ENCODE measurements at regions not wholly inside any gene's neighbourhood (a gene's known extent, or its start where the extent isn't known, plus 50 kb on each side); places are given as distances from the start of the nearest gene placed in this dataset.

- Histone ChIP-seq H3K4me1 (peaks cover 8% of the 10 kb centered on the region), H3K36me3 (no peaks in the 10 kb centered on the region), H3K4me3 (no peak overlapping the region), H3K9me3 (no peaks in the 10 kb centered on the region), H3K27ac (no peak overlapping the region), H3K27me3 (no peaks in the 10 kb centered on the region), H4K20me1 (no peaks in the 10 kb centered on the region), H3K9ac (no peak overlapping the region), H3K4me2 (no peak overlapping the region)
- TF ChIP-seq Cebpa-rat (IDR thresholded peaks at IDR 0.05), result no peak
These were observed 197.1 kb downstream of the KCNJ2 start for GRCh38 chr17:70366386-70366785.

DNA sequence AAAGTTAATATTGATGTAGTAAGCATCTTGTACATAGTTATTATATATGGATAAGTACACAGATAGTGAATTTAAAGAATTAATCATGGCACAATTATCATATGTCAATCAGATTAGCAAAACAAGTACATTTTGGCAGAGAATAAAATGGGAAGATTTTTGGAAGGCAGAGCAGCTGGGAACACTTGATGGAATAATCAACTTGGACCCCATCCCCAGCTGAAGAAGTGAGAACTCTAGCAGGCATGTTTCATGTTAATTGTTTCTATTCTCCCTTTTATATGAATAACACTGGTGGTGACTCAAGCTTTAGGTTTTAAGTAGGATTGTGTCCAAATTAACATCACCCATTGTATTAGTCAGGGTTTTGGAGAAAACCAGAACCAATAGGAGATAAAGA, 198.7 kb downstream of the KCNJ2 start:
- Histone ChIP-seq H3K27ac (no peak overlapping the region), H3K27me3 (no peaks in the 10 kb centered on the region), H3K4me2 (no peak overlapping the region), H4K20me1 (no peaks in the 10 kb centered on the region), H3K36me3 (no peaks in the 10 kb centered on the region), H3K4me1 (peaks cover 8% of the 10 kb centered on the region), H3K9me3 (no peaks in the 10 kb centered on the region), H3K9ac (no peak overlapping the region), H3K4me3 (no peak overlapping the region)
- no peak for TF ChIP-seq Cebpa-rat (IDR thresholded peaks at IDR 0.05)

DNA sequence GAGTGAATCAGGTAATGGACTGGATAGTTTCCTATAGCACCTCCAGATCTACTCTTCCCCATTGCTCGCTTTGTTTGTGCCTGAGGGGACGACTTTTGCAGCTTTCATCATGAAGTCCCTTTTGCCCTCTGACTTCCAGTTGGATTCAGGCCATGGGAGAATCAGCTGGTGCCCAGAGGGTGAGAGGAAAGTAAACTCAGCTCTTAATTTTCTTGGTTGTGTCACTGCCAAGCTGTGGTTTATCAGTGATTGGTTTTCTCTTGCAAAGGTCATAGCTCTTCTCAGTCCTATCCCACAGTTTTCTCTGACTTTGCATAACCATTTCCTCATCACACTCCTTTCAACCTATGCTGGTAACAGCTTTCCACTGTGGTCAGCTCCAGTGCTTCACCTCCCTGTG, 200.1 kb downstream of the KCNJ2 start:
- H3K4me2 ChIP-seq, result no peak overlapping the region
- H3K4me1 ChIP-seq, result peaks cover 8% of the 10 kb centered on the region
- no peak overlapping the region for H3K27ac ChIP-seq
- no peaks in the 10 kb centered on the region for H3K27me3 ChIP-seq
- no peaks in the 10 kb centered on the region for H3K36me3 ChIP-seq
- H3K9ac ChIP-seq, result no peak overlapping the region
- H3K9me3 ChIP-seq, result no peaks in the 10 kb centered on the region; the same call in 1 of the 2 replicates
- H4K20me1 ChIP-seq, result no peaks in the 10 kb centered on the region
- TF ChIP-seq Cebpa-rat (IDR thresholded peaks at IDR 0.05), result no peak
- no peak overlapping the region for H3K4me3 ChIP-seq

DNA sequence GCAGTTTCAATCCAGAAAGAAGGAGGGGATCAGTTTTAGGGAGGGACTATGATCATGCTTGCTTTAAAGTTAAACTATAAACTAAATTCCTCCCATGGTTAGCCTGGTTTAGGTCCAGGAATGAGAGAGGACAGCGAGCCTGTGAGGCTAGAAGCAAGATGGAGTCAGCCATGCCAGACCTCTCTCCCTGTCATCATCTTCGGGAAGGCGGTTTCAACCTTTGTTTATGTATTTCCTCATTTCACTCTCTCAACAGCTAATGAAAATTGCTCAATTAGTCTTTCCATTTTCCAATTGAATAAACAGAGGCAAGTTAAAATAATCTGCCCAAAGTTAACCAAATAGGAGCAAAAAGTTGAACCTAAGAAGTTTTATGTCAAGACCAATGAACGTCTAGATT, 201.5 kb downstream of the KCNJ2 start:
- Histone ChIP-seq H3K4me1 (no peaks in the 10 kb centered on the region), H3K9ac (no peak overlapping the region), H3K36me3 (no peaks in the 10 kb centered on the region), H4K20me1 (no peaks in the 10 kb centered on the region), H3K9me3 (no peaks in the 10 kb centered on the region; the same call in 1 of the 2 replicates), H3K4me2 (no peak overlapping the region), H3K4me3 (no peak overlapping the region), H3K27ac (no peak overlapping the region), H3K27me3 (no peaks in the 10 kb centered on the region)
- TF ChIP-seq Cebpa-rat (IDR thresholded peaks at IDR 0.05), result no peak

GRCh38 chr17:70373369-70373768, 204.0 kb downstream of the KCNJ2 start:
- Histone ChIP-seq H3K27me3 (no peaks in the 10 kb centered on the region), H3K36me3 (no peaks in the 10 kb centered on the region), H3K4me1 (no peaks in the 10 kb centered on the region), H3K9me3 (no peaks in the 10 kb centered on the region; the same call in 1 of the 2 replicates), H3K27ac (no peak overlapping the region), H4K20me1 (no peaks in the 10 kb centered on the region), H3K9ac (no peak overlapping the region), H3K4me2 (no peak overlapping the region), H3K4me3 (no peak overlapping the region)
- no peak for TF ChIP-seq Cebpa-rat (IDR thresholded peaks at IDR 0.05)

DNA sequence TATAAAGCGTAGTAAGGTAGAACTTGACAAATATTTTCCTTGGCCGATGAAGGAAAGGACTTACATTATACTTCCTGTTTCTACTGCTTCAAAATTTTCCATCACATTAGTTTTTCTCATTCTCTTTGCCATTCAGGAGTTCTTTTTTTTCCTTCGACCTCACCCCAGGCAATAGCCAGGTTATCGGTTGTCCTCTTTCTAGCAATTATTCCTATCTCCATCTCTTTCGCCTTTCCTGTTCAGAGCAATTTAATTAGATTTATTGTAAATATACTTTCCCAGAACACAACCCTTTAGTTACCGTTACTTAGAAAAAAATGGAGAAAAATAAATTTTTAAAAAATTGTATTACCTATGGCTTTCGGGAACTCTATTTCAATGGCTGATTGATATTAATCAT, 205.2 kb downstream of the KCNJ2 start:
- H3K9ac ChIP-seq, result no peak overlapping the region

GRCh38 chr17:70375406-70375805, 206.1 kb downstream of the KCNJ2 start:
- Histone ChIP-seq H4K20me1 (no peaks in the 10 kb centered on the region), H3K9ac (no peak overlapping the region), H3K4me3 (no peak overlapping the region), H3K27ac (no peak overlapping the region), H3K4me1 (no peaks in the 10 kb centered on the region), H3K4me2 (no peak overlapping the region), H3K9me3 (no peaks in the 10 kb centered on the region; the same call in 1 of the 2 replicates), H3K27me3 (no peaks in the 10 kb centered on the region), H3K36me3 (no peaks in the 10 kb centered on the region)
- no peak for TF ChIP-seq Cebpa-rat (IDR thresholded peaks at IDR 0.05)

More for the DNA sequence above, 205.2 kb downstream of the KCNJ2 start:
- Histone ChIP-seq H3K36me3 (no peaks in the 10 kb centered on the region), H3K4me1 (no peaks in the 10 kb centered on the region), H3K4me3 (no peak overlapping the region), H4K20me1 (no peaks in the 10 kb centered on the region), H3K4me2 (no peak overlapping the region), H3K9me3 (no peaks in the 10 kb centered on the region; the same call in 1 of the 2 replicates), H3K27me3 (no peaks in the 10 kb centered on the region), H3K27ac (no peak overlapping the region)
- TF ChIP-seq Cebpa-rat (IDR thresholded peaks at IDR 0.05), result no peak

DNA sequence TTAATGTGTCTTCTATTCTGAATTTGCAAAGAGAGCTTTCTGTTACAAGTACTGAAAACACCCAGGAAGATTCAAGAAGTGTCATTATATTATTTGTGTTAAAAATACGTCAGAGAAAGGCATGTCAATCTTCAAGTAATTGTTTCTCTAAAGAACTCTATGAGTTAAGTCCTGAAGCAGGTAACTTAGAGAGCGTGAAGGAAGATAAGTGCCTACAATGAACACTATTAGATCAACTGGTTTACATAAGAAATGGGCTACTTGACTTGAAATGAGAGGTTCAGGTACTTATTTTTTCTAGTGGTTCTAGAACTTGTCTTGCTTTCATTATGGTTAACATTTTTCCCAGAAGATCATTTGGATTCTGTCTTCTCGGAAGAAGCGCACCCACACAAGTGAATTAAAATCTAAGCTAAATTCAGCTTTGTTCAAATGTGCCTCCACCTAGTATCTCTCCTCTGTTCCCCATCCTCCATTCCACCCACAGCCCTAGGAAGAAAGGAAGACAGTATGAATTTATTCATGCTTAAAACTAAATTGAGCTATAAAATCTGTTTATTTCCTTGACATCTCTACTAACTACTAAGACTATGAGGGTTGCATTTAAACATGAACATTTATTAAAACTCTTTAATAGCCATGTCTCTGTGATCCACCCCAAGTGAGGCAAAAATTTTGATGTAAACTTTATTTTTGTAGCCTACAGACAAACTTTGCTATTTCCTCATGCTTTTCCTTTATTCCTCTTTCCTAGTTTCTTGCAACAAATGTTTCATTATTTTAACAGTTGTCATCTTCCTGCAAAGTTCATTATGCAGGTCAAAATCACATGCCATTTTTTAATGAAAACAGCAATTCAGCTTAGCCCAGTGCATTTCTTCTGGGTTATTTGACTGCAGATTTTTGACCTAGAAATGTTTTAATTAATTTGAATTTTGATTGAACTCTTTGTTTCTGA, 206.8 kb downstream of the KCNJ2 start:
- Histone ChIP-seq H3K9me3 (no peaks in the 10 kb centered on the region; the same call in 1 of the 2 replicates), H3K9ac (no peak overlapping the region), H3K27ac (no peak overlapping the region), H3K4me1 (no peaks in the 10 kb centered on the region), H3K4me3 (no peak overlapping the region), H3K27me3 (no peaks in the 10 kb centered on the region), H3K36me3 (no peaks in the 10 kb centered on the region), H4K20me1 (no peaks in the 10 kb centered on the region), H3K4me2 (no peak overlapping the region)
- TF ChIP-seq Cebpa-rat (IDR thresholded peaks at IDR 0.05), result no peak

- H3K4me1 ChIP-seq, result no peaks in the 10 kb centered on the region
- no peak overlapping the region for H3K4me2 ChIP-seq
These were observed 208.3 kb downstream of the KCNJ2 start for GRCh38 chr17:70377654-70378053.

DNA sequence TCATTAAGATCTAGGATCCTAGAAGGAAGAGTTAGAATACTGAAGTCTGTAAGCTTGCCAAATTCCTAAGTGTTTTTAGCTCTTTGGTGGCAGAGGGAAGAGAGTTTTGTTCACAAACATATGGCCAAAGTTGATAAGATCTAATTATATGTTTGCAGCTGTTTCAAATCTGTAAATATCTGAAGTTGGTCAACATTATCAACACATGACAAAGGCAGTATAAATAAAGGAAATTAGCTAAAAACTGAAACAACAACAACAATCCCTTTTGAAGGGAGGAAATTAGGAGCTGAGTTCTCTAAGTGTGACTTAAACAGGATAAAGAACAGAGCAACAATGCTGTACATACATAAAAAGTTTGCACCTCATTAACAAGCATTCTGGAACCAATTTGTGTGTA, 208.7 kb downstream of the KCNJ2 start:
- no peak overlapping the region for H3K4me3 ChIP-seq
- TF ChIP-seq Cebpa-rat (IDR thresholded peaks at IDR 0.05), result no peak
- H3K9ac ChIP-seq, result no peak overlapping the region
- H3K4me2 ChIP-seq, result no peak overlapping the region
- no peaks in the 10 kb centered on the region; the same call in 1 of the 2 replicates for H3K9me3 ChIP-seq
- no peaks in the 10 kb centered on the region for H4K20me1 ChIP-seq
- H3K27me3 ChIP-seq, result no peaks in the 10 kb centered on the region
- no peaks in the 10 kb centered on the region for H3K4me1 ChIP-seq
- no peak overlapping the region for H3K27ac ChIP-seq
- H3K36me3 ChIP-seq, result no peaks in the 10 kb centered on the region

More at GRCh38 chr17:70377654-70378053, 208.3 kb downstream of the KCNJ2 start:
- TF ChIP-seq Cebpa-rat (IDR thresholded peaks at IDR 0.05), result no peak
- Histone ChIP-seq H3K9ac (no peak overlapping the region), H3K36me3 (no peaks in the 10 kb centered on the region), H3K9me3 (no peaks in the 10 kb centered on the region; the same call in 1 of the 2 replicates), H3K27ac (no peak overlapping the region), H3K4me3 (no peak overlapping the region), H4K20me1 (no peaks in the 10 kb centered on the region), H3K27me3 (no peaks in the 10 kb centered on the region)
